IMR-90 (cell line): ENCODE measurements at regions not wholly inside any gene's neighbourhood (a gene's known extent, or its start where the extent isn't known, plus 50 kb on each side); places are given as distances from the start of the nearest gene placed in this dataset.

Source experiments
- CEBPB ChIP-seq: IDR thresholded peaks from 2 replicates; pipeline ENCODE4 v1.6.1; 2012; ENCODE audit warnings: low read depth, low read length, improper control_type of control experiment
- POLR2A ChIP-seq: IDR thresholded peaks from 2 replicates; pipeline ENCODE4 v1.6.1; 2012; ENCODE audit warnings: mild to moderate bottlenecking, low read depth, low read length
- RAD21 ChIP-seq: IDR thresholded peaks from 2 replicates; pipeline ENCODE4 v1.6.1; 2012; ENCODE audit warnings: low read length, improper control_type of control experiment
- TF ChIP-seq, protein P1 (sequence below): conservative IDR thresholded peaks from 2 replicates; pipeline ENCODE4 v1.5.1; 2012; ENCODE audit warnings: mild to moderate bottlenecking, low read depth, low read length, improper control_type of control experiment
- TF ChIP-seq, protein P2 (sequence below): fragments of 150-350 bp; IDR thresholded peaks from 2 replicates; pipeline ENCODE4 v1.6.1; 2017; ENCODE audit warnings: mild to moderate bottlenecking, antibody characterized with exemption, low read length, low read depth

DNA sequence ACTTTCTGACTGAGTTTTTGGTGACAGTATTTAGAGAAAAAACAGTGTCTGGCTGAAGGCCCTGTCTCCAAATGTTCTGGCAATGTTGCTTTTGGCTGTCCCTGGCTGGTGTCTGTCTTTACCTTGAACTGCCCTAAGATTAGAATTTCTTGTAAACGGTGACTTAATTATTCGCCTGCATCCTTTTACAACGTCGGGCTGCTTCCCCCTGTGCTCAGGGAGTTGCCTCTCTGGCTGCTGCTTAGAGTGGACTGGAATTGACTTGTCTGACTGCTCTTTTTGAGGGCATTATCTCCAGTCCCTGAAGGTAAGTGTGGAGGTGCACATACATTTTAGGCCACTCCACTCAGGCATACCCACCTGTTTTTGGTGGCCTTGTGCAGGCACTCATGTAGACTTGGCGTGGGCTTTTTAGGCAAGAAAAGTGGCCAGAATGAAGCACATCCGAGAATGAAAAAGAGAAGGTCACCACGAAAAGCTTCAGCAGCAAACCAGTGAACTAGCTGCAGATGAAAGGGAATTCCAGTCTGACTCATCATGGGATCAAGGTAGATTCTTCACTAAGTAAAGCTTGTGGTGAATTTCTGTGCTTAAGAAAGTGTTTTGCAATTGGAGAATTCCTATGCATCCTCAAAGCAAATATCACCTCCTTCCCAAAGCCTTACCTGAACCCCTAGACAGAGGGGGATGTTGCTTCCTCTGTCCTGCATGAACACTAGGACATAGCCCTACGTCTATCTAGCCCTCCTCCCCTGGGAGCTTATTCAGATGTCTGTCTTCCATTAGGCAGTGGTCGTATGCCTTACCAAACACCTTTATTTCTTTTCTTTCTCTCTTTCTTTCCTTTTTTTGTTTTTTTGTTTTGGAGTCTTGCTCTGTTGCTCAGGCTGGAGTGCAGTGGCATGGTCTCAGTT is 230.3 kb upstream of the TRIB2 start:
- TF ChIP-seq CEBPB = peak; percentile 12; the same call in 1 of the 2 replicates
- TF ChIP-seq, protein P1, sequence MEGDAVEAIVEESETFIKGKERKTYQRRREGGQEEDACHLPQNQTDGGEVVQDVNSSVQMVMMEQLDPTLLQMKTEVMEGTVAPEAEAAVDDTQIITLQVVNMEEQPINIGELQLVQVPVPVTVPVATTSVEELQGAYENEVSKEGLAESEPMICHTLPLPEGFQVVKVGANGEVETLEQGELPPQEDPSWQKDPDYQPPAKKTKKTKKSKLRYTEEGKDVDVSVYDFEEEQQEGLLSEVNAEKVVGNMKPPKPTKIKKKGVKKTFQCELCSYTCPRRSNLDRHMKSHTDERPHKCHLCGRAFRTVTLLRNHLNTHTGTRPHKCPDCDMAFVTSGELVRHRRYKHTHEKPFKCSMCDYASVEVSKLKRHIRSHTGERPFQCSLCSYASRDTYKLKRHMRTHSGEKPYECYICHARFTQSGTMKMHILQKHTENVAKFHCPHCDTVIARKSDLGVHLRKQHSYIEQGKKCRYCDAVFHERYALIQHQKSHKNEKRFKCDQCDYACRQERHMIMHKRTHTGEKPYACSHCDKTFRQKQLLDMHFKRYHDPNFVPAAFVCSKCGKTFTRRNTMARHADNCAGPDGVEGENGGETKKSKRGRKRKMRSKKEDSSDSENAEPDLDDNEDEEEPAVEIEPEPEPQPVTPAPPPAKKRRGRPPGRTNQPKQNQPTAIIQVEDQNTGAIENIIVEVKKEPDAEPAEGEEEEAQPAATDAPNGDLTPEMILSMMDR = no peak
- TF ChIP-seq POLR2A = no peak
- TF ChIP-seq, protein P2, sequence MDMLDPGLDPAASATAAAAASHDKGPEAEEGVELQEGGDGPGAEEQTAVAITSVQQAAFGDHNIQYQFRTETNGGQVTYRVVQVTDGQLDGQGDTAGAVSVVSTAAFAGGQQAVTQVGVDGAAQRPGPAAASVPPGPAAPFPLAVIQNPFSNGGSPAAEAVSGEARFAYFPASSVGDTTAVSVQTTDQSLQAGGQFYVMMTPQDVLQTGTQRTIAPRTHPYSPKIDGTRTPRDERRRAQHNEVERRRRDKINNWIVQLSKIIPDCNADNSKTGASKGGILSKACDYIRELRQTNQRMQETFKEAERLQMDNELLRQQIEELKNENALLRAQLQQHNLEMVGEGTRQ = no peak
- TF ChIP-seq RAD21 = no peak
